ENCODE measurements at regions not wholly inside any gene's neighbourhood (a gene's known extent, or its start where the extent isn't known, plus 50 kb on each side); places are given as distances from the start of the nearest gene placed in this dataset.
"Not testable (repeated sequence)": the region's sequence is repeated elsewhere in the genome, so short reads cannot be mapped to it uniquely, and the experiment has no call there.

- DNase-seq = no peak
Observed at GRCh38 chr14:53386362-53386761, 233.2 kb upstream of the DDHD1 start.

GRCh38 chr14:53384536-53384935 is 231.4 kb upstream of the DDHD1 start:
- DNase-seq = no peak

DNA sequence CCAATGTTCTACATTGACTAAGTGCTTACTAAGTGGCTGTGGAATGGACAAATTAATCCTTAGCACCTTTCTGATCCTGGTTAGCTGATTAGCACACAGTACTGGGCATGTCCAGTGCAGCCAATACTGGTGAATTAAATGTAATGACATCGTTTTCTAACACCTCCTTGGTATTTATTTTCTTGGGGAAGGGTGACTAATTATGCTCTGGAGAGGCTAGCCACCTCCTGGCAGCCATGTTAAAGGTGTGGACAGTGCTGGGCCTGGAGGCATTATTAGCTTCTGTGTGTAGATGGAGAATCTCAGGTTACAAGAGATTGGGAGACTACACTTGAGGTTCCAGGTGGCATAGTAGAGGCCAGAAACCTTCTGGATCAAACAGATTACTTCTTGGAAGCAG is 230.9 kb upstream of the DDHD1 start:
- DNase-seq = no peak

GRCh38 chr14:53381895-53382294 is 228.8 kb upstream of the DDHD1 start:
- DNase-seq = no peak

DNA sequence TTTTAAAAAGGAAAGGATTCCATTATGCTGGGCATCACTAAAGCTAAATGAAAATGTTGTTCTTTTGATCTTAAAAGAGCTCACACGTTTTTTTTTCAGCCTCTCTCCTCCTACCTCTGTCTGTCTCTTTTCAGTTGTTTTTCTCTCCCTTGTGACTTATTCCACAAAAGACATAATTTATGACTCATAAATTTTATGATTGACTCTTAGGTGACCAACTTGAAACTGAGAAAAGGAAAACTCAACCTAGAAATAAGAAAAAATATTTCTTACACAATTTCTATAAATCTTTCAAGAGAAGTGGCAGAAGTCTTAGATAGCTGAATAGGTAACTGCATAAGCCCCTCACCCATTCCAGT is 227.7 kb upstream of the DDHD1 start:
- DNase-seq = no peak

DNA sequence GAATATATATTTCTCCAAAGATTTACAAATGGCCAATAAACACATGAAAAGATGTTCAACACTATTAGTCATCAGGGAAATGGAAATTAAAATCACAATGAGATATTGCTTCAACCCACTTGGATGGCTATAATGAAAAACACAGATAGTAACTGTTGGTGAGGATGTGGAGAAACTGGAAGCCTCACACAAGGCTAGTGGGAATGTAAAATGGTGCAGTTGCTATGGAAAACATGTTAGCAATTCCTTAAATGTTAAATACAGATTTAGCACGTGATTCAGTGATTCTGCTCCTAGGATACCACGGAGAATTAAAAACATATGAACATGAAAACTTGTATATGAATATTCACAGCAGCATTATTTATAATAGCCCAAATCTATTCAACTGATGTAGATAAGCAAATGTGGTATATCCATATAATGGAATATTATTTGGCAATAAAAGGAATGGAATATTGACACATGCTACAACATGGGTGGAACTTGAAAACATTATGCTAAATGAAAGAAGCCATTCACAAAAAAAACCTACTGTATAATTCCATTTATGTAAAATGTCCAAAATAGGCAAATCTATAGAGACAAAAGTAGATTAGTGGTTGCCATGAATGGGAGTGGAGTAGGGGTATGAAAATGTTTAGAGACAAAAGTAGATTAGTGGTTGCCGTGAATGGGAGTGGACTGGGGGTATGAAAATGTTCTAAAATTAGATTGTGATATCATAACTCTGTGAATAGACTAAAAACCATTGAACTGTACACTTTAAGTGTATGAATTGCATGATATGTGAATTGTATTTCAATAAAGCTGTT is 227.1 kb upstream of the DDHD1 start:
- no peak for DNase-seq

- DNase-seq = no peak
Observed at GRCh38 chr14:53378142-53378541, 225.0 kb upstream of the DDHD1 start.

DNA sequence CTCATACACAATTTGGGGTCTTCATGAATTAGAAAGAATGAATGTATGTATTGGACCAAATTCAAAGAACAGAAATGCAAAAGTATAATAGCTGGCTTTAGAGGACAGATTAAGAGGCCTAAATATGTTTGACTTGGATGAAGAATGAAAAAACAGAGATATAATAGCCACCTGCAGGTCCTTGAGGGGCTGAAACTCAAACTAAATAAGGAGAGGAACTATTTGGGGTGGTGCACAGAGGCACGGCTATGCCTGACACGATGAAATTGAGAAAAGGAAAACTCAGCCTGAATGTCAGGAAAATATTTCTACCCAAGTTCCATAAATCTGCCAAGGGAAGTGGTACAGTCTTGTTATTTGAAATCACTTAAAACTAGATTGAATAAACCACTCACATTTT is 222.9 kb upstream of the DDHD1 start:
- DNase-seq = no peak

DNA sequence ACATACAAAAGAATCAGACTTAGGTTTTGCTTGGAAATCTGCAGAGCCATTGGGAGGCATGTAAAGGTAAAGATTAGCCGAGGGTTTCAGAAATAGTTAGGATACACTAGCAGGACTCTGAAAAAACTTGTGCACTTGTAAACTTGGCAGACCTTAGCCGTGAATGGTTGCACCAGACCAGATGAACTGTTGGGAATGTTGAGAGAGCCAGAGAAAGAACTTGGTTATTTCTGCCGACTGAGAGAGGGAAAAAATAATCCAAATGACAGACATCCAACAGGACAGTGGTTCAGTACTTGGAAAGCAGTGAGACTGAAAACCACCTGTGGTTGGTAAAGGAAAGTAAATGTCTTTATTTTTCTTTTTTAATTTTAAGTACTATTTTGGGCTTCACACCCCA is 222.5 kb upstream of the DDHD1 start:
- no peak for DNase-seq

GRCh38 chr14:53368711-53369201 is 215.6 kb upstream of the DDHD1 start:
- DNase-seq = no peak

DNA sequence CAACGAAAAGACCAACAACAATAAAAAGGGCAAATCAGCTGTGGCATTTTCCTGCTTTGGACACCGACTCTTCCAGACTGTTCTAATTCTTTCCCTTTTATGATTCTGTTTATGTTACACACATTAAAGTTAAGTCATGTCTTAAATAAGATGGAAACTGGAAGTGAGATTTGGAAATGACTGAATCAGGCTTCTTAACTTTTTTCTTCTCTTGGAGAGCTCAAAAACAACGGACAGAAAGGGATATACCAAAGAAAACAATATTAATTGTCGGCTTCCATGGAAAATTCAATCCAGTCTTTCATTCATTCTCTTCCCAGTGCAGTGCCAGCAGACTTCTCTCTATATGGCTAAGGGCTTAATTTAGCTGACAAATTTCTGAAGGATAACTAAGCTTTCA is 214.9 kb upstream of the DDHD1 start:
- no peak for DNase-seq

DNA sequence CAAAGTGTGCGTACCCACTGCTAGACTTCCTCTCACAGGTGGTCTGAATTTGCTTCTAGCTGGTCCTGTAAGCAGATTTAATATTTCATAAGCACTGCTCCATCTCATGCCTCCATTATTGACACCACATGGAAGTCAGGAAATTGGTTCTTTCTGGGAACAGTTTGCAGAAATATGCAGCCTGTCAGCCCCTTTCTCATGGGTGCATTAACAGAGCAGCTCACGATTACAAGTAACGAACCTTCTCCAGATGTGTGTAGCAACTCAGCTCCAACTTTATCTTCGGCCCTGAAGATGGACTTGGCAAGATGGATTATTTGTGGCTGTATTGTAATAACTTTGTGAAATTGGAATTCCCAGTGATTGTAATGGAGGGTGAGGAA is 214.5 kb upstream of the DDHD1 start:
- no peak for DNase-seq

DNA sequence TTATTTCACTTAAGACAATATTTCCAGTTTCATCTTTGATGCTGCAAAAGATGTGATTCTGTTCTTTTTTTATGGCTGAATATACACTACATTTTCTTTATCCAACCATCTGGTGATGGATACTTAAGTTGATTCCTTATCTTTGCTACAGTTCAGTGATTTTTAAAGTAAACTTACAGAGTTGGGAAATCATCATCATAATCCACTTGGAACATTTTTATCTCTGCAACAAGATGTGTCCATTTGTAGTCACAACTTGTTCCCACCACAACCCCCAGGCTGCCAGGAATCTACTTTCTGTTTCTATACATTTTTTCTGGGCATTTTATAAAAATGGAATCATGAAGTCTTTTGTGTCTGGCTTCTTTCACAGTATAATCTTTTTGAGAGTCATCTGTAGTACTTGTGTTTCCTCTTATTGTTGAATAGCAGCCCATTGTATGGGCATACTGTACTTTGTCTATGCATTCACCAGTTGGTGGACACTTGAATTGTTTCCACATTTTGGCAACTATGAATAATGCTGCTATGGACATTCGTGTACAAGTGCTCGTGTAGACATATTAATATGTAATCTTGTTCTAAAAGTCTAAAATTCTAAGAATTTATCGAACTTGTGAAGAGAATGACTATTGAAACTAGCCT is 212.5 kb upstream of the DDHD1 start:
- no peak for DNase-seq

- DNase-seq = not testable (repeated sequence)
Observed at GRCh38 chr14:53362916-53363315, 209.8 kb upstream of the DDHD1 start.

DNA sequence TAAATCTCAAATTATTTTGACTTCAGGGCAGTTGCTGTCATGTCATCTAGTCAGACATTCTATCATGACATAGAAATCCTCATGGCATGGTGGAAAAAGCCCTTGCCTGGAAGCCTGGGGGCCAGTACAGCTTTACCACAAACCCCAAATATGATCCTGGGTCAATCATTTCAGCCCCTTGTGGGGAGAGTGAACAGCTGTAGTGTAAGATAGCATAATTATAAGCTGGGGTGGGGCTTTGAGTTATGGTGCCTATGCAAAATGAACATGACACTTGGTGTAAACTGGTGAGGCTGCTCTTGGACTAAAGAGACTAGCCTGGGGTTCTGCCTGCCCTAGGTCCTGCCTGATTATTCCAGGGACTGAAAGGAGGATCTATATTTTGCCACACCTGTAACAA is 207.7 kb upstream of the DDHD1 start:
- no peak for DNase-seq

DNA sequence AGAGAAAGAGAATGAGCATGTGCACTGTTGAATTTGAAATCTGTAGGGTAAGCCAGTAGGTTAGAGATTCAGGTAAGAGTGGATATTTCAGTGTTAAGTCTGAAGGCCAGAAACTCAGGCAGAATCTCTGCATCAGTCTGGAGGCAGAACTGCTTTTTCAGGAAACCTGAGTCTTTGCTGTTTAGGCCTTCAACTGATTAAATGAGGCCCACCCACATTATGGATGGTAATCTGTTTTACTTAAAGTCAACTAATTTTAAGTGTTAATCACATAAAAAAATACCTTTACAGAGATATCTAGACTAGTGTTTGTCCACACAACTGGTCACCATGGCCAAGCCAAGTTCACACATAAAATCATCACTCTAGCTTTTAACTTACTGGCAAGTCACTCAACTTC is 205.0 kb upstream of the DDHD1 start:
- no peak for DNase-seq

DNA sequence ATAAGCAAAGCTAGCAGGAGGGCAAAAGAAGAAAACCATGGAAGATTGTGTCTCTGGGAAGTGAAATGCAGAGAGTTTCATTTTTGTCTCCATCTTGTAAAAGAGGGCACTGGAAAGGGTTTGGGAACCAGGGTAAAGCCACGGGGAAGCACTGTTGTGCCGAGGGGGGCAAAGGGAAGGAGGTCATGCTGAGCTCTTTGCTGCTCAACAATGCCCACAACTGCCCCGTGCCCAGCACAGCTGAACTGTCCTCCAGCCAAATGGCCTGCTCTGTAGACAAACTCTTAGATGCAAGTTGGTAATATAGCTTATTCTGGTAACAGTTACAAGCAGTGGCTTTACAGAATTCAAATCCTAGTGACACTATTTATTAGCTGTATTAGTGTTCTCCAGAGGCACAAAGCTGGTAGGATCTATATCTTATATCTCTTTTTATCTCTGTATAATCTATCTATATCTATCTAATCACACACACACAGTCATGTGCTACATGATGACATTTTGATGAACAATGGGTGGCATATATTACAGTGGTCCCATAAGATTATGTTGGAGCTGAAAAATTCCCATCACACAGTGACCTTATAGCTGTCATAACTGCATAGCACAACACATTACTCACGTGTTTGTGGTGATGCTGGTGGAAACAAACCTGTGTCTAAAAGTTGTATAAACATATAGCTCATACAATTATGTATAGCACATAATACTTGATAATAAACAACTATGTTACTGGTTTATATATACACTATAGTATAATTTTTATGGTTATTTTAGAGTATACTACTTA is 203.4 kb upstream of the DDHD1 start:
- peak; percentile 8 for DNase-seq

DNA sequence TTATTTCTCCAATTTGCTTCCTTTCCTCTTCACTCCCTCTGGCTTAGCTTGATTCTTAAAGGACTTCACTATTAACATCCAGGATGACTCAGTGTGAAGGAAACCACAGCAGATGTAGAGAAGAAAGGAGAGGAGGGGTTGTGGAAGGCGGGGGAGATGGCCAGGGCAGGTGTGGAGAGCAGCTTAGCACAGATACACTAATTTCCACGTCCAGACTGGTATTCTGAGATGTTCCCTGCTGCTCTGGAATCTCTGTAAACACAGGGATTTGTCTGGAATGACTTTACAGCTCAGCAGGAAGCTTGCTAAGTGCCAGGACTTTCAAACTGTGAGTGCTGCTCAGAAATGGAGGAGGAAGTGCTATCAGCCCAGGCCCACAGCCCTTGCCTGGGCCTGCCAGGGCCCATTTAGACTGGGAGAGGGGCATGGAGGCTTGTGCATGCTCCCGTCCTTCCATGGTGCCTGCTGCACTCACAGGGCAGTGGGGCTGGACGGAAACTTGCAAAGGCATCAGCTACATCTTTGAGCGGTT is 202.5 kb upstream of the DDHD1 start:
- DNase-seq = no peak

- DNase-seq = no peak
Observed at GRCh38 chr14:53354336-53354735, 201.2 kb upstream of the DDHD1 start.

- no peak for DNase-seq
Observed at GRCh38 chr14:53350866-53351265, 197.7 kb upstream of the DDHD1 start.

GRCh38 chr14:53350429-53350828 is 197.3 kb upstream of the DDHD1 start:
- DNase-seq = no peak

- no peak for DNase-seq
Observed at GRCh38 chr14:53346988-53347387, 193.9 kb upstream of the DDHD1 start.

- no peak for DNase-seq
Observed at GRCh38 chr14:53341324-53341723, 188.2 kb upstream of the DDHD1 start.

DNA sequence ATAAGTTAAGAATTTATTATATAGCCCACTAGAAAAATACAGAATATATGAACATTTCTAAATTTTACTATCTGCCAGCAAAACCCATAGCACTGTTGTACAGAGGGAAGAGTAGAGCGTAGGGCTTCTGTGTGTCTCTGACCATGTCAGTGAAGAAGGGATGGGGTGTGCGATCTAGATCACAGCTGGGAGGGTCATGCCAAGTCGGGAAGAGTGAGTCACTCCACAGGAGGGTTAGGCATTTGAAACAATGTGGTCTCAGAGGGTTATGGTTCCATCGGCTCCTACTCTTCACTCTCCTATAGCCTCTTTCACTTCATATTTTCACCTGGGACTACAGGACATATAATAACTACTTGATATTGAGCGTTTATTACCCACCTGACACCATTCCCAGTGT is 185.1 kb upstream of the DDHD1 start:
- no peak for DNase-seq

All from midbrain (tissue), 1 donor.